MCF 10A (cell line): ENCODE measurements at regions not wholly inside any gene's neighbourhood (a gene's known extent, or its start where the extent isn't known, plus 50 kb on each side); places are given as distances from the start of the nearest gene placed in this dataset.

Experiments
- BruUV-seq: library from RNA; stranded (reverse); fragments of 400-500 nt; replicated peaks from 2 replicates; lab custom pipeline; 2021; lab: Mats Ljungman, UMichigan
- CTCF ChIA-PET: fragments of 300-600 bp; sonication (Branson Sonifier 250); formaldehyde crosslinking; extraction: SDS; loops from one replicate; lab custom pipeline; 2021; ENCODE audit warnings: antibody characterized with exemption, inconsistent platforms; lab: Yijun Ruan, JAX
- POLR2A ChIA-PET: fragments of 300-600, 350-650 bp; sonication (Branson Sonifier 250); formaldehyde crosslinking; extraction: SDS; loops from one replicate; lab custom pipeline; 2020; ENCODE audit warnings: antibody characterized with exemption, inconsistent platforms; lab: Yijun Ruan, JAX
- DNase-seq: peaks from one replicate; pipeline ENCODE4 v3.0.0-alpha.2; 2018; ENCODE audit not compliant: unreplicated experiment
- H3K27ac Mint-ChIP-seq: one replicate; pipeline ENCODE4 v1.8.0; 2022; ENCODE audit warnings: mild to moderate bottlenecking, low read depth, mixed read lengths; ENCODE audit not compliant: unreplicated experiment
- H3K27me3 Mint-ChIP-seq: one replicate; pipeline ENCODE4 v1.8.0; 2022; ENCODE audit warnings: mixed read lengths; ENCODE audit not compliant: insufficient read depth, unreplicated experiment
- H3K36me3 Mint-ChIP-seq: one replicate; pipeline ENCODE4 v1.8.0; 2022; ENCODE audit warnings: mild to moderate bottlenecking, moderate library complexity, mixed read lengths; ENCODE audit not compliant: insufficient read depth, unreplicated experiment
- H3K4me1 Mint-ChIP-seq: one replicate; pipeline ENCODE4 v1.8.0; 2022; ENCODE audit warnings: mixed read lengths; ENCODE audit not compliant: insufficient read depth, unreplicated experiment
- H3K4me3 Mint-ChIP-seq: one replicate; pipeline ENCODE4 v1.8.0; 2022; ENCODE audit warnings: mild to moderate bottlenecking, moderate library complexity, mixed read lengths; ENCODE audit not compliant: unreplicated experiment
- H3K9me3 Mint-ChIP-seq: one replicate; pipeline ENCODE4 v1.8.0; 2022; ENCODE audit warnings: mixed read lengths; ENCODE audit not compliant: unreplicated experiment
- CTCF ChIP-seq: fragments of 200-600 bp; IDR thresholded peaks from one replicate; pipeline ENCODE4 v1.8.0; 2022; ENCODE audit warnings: antibody characterized with exemption, mild to moderate bottlenecking; ENCODE audit not compliant: unreplicated experiment
- intact Hi-C: fragments of 100-400 bp; cut with micrococcal nuclease; formaldehyde crosslinking; loops from 2 replicates; pipeline ENCODE4 v1.14.1; 2022

- intact Hi-C loops: no loop called here
- DNase-seq: no peak
- no peak overlapping the region for H3K4me3 Mint-ChIP-seq
- BruUV-seq: no TSS peak
- H3K27ac Mint-ChIP-seq: no peak overlapping the region
- peaks cover 53% of the 10 kb centered on the region for H3K27me3 Mint-ChIP-seq
- peaks cover 16% of the 10 kb centered on the region for H3K4me1 Mint-ChIP-seq
- TF ChIP-seq CTCF: no peak
- no peaks in the 10 kb centered on the region for H3K9me3 Mint-ChIP-seq
- ChIA-PET POLR2A (no interaction called here), CTCF (no interaction called here)
- no peaks in the 10 kb centered on the region for H3K36me3 Mint-ChIP-seq
These were observed 67.5 kb upstream of the AFDN start for GRCh38 chr6:167759206-167759605.

DNA sequence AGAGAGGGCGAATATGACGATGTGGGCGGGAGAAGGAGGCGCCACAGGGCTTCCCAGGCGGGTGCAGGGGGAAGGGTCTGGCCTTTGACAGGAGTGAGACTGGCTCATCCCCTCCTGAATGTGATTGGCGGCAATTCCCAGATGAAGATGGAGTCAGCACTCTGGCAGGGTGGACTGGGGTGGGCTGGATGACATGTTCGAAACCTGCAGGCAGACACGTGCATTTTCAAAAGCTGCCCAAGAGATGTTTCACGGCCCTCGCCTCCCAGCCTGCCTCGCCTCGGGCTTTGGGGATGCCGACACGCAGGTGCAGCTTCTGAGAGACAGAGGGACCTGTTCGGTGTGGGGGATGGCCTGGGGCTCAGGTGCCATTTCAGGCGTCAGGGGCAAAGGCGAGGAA, 66.8 kb upstream of the AFDN start:
- peaks cover 48% of the 10 kb centered on the region for H3K27me3 Mint-ChIP-seq
- no peaks in the 10 kb centered on the region for H3K9me3 Mint-ChIP-seq
- intact Hi-C loops: no loop called here
- no TSS peak for BruUV-seq
- no peak overlapping the region for H3K27ac Mint-ChIP-seq
- CTCF ChIA-PET: no interaction called here
- no peak overlapping the region for H3K4me3 Mint-ChIP-seq
- TF ChIP-seq CTCF: no peak
- no peaks in the 10 kb centered on the region for H3K36me3 Mint-ChIP-seq
- H3K4me1 Mint-ChIP-seq: peaks cover 16% of the 10 kb centered on the region
- no peak for DNase-seq
- POLR2A ChIA-PET: no interaction called here

DNA sequence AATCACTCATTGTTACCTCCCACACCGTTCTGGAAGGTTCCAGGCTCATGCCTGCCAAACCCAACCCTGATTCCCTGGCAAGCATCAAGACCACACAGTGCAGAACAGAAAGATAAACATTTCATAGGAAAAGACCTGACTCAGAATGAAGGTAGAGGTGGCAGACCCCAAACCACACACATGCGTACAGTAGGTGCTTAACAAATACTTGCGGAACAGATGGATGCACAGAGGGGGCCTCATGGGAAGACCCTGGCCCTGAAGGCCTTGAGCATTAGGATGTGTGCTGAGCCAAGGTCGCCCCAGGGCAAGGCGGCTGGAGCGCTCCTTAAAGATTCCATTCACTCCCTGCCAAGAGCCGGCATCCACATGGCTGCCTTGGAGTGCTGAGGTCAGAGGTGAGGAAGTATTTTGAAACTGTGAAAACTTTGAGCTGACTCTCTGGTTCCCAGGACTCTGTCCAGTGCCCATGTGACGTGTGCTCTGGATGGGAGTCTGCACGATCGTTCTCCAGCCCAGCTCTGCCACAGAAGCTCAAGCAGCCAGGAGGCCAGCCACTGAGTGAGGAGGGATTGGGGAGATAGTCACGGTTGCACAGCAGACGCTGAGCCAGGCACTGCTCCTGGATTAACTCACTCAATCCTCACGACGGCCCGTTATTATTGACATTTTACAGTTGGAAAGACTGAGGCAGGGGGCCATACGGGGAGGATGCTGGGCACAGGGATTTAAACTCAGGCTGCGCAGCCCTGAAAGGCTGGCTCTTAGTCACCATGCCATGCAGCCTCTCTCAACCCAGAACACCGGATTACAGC, 65.5 kb upstream of the AFDN start:
- ChIA-PET CTCF (interaction anchor here (0.6 to 0.8 kb wide), 3 partner anchors 10 to 811 kb away, joined by 3 to 4 read pairs (median 3); no protein-coding TSS in a partner anchor), POLR2A (no interaction called here)
- BruUV-seq: no TSS peak
- H3K27ac Mint-ChIP-seq: no peak overlapping the region
- TF ChIP-seq CTCF: no peak
- peaks cover 53% of the 10 kb centered on the region for H3K27me3 Mint-ChIP-seq
- H3K9me3 Mint-ChIP-seq: no peaks in the 10 kb centered on the region
- H3K4me1 Mint-ChIP-seq: peaks cover 16% of the 10 kb centered on the region
- peak; percentile 88 for DNase-seq
- H3K4me3 Mint-ChIP-seq: no peak overlapping the region
- intact Hi-C loops: no loop called here
- H3K36me3 Mint-ChIP-seq: no peaks in the 10 kb centered on the region

GRCh38 chr6:167761794-167762258, 64.9 kb upstream of the AFDN start:
- ChIA-PET CTCF (interaction anchor here (0.6 to 0.8 kb wide), 4 partner anchors 10 to 811 kb away, joined by 3 to 4 read pairs (median 3); no protein-coding TSS in a partner anchor), POLR2A (no interaction called here)
- no peak for TF ChIP-seq CTCF
- Mint-ChIP-seq H3K27ac (no peak overlapping the region), H3K27me3 (peaks cover 54% of the 10 kb centered on the region), H3K4me3 (no peak overlapping the region), H3K36me3 (no peaks in the 10 kb centered on the region), H3K9me3 (no peaks in the 10 kb centered on the region), H3K4me1 (peaks cover 16% of the 10 kb centered on the region)
- no peak for DNase-seq
- no TSS peak for BruUV-seq
- intact Hi-C loops: no loop called here
